ENCODE measurements at regions not wholly inside any gene's neighbourhood (a gene's known extent, or its start where the extent isn't known, plus 50 kb on each side); places are given as distances from the start of the nearest gene placed in this dataset.

GRCh38 chr1:78269591-78269990 lies 221.2 kb upstream of the PTGFR start:
- TF ChIP-seq CTCF (IDR thresholded peaks at IDR 0.05; ENCODE audit: insufficient read depth, low read length, poor library complexity, severe bottlenecking) (no peak), EZH2phosphoT487 (conservative IDR thresholded peaks at IDR 0.05; ENCODE audit: low read length) (no peak)
